ENCODE measurements at regions not wholly inside any gene's neighbourhood (a gene's known extent, or its start where the extent isn't known, plus 50 kb on each side); places are given as distances from the start of the nearest gene placed in this dataset.

DNA sequence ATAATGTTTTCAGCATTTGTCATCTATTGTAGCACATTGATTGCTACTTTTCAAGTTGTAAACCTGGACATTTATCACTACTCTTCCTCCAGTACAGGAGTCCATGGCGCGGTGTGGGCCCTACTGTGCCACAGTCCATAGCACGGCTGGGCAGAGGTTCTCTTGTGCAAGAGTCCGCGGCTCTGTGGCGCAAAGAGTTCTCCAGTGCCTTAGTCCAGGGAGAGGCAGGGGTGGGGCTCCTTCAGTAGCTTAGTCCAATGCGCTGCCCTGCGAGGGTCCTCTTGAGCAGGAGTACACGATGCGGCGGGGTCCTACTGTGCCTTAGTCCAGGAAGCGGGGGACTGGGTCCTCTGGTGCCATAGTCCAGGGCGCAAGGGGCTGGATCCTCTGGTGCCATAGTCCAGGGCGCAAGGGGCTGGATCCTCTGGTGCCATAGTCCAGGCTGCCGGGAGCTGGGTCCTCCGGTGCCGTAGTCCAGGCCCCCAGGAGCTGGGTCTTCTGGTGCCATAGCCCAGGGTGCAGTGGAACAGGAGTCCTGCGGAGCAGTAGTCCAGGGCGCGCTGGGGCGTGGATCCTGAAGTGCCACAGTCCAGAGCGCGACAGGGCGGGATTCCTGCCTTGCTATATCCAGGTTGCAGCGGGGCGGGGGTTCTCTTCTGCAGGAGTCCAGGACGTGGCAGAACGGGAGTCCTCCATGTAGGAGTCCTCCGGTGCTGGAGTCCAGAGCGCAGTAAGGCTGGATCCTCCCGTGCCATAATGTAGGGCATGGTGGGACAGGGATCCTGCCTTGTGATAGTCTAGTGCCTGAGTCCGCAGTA lies 129.3 kb downstream of the CCDC74A start:
- no peak for TF ChIP-seq EZH2 (IDR thresholded peaks at IDR 0.05; ENCODE audit: borderline replicate concordance, low read depth, low read length, severe bottlenecking)
- TF ChIP-seq, protein P1, sequence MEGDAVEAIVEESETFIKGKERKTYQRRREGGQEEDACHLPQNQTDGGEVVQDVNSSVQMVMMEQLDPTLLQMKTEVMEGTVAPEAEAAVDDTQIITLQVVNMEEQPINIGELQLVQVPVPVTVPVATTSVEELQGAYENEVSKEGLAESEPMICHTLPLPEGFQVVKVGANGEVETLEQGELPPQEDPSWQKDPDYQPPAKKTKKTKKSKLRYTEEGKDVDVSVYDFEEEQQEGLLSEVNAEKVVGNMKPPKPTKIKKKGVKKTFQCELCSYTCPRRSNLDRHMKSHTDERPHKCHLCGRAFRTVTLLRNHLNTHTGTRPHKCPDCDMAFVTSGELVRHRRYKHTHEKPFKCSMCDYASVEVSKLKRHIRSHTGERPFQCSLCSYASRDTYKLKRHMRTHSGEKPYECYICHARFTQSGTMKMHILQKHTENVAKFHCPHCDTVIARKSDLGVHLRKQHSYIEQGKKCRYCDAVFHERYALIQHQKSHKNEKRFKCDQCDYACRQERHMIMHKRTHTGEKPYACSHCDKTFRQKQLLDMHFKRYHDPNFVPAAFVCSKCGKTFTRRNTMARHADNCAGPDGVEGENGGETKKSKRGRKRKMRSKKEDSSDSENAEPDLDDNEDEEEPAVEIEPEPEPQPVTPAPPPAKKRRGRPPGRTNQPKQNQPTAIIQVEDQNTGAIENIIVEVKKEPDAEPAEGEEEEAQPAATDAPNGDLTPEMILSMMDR (IDR thresholded peaks at IDR 0.05; ENCODE audit: borderline replicate concordance, extremely low read depth, low read length, poor library complexity, severe bottlenecking): no peak

All from DND-41 (cell line).